Fibroblast of lung (primary cell): ENCODE measurements at regions not wholly inside any gene's neighbourhood (a gene's known extent, or its start where the extent isn't known, plus 50 kb on each side); places are given as distances from the start of the nearest gene placed in this dataset.

ENCODE experiments used
- DNase-seq, 2 donors: peaks; one replicate each; pipeline versions ENCODE4 v3.0.0 to v3.0.0-alpha.2; 2010; ENCODE audit warnings: low read depth in 2 of 2
- H2AFZ ChIP-seq: 2 replicates; pipeline ENCODE4 v1.5.1; 2012; ENCODE audit warnings: low read length, control low read depth, inconsistent platforms
- H3K27ac ChIP-seq: 2 replicates; pipeline ENCODE4 v1.5.1; 2011; ENCODE audit warnings: low read length, control low read depth; ENCODE audit not compliant: insufficient read depth
- H3K27me3 ChIP-seq: 2 replicates; pipeline ENCODE4 v1.5.1; 2011; ENCODE audit warnings: mild to moderate bottlenecking, low read length; ENCODE audit not compliant: control insufficient read depth, insufficient read depth
- H3K36me3 ChIP-seq: 2 replicates; pipeline ENCODE4 v1.5.1; 2011; ENCODE audit warnings: low read length; ENCODE audit not compliant: control insufficient read depth, insufficient read depth
- H3K4me1 ChIP-seq: 2 replicates; pipeline ENCODE4 v1.5.1; 2011; ENCODE audit warnings: low read length; ENCODE audit not compliant: control insufficient read depth, insufficient read depth; ENCODE audit errors: extremely low read depth
- H3K4me2 ChIP-seq: 2 replicates; pipeline ENCODE4 v1.5.1; 2011; ENCODE audit warnings: low read length, control low read depth; ENCODE audit not compliant: insufficient read depth; ENCODE audit errors: extremely low read depth
- H3K4me3 ChIP-seq, 4 experiments: fragments of 200-600 bp in 1 of 4; sonication (generic) in 1 of 4; replicated peaks in 1 of 4; 2 replicates each; pipeline ENCODE4 v1.5.1; 2011 to 2016; ENCODE audit warnings: low read length in 4 of 4, low read depth in 3 of 4, mild to moderate bottlenecking in 3 of 4, control low read depth in 2 of 4, inconsistent platforms in 1 of 4, mixed read lengths in 1 of 4; ENCODE audit not compliant: insufficient read depth in 1 of 4; ENCODE audit errors: control extremely low read depth in 1 of 4
- H3K79me2 ChIP-seq: 2 replicates; pipeline ENCODE4 v1.5.1; 2012; ENCODE audit warnings: mild to moderate bottlenecking, low read length, inconsistent platforms; ENCODE audit not compliant: control insufficient read depth, insufficient read depth
- H3K9ac ChIP-seq: 2 replicates; pipeline ENCODE4 v1.5.1; 2011; ENCODE audit warnings: mild to moderate bottlenecking, low read length, control low read depth; ENCODE audit not compliant: insufficient read depth
- H3K9me3 ChIP-seq: 2 replicates; pipeline ENCODE4 v1.5.1; 2012; ENCODE audit warnings: low read depth, low read length; ENCODE audit not compliant: control insufficient read depth, insufficient read depth
- H4K20me1 ChIP-seq: 2 replicates; pipeline ENCODE4 v1.5.1; 2011; ENCODE audit warnings: low read length; ENCODE audit not compliant: control insufficient read depth, insufficient read depth; ENCODE audit errors: extremely low read depth
- EZH2 ChIP-seq: IDR thresholded peaks from 2 replicates; pipeline ENCODE4 v1.5.1; 2012; ENCODE audit warnings: low read length, control low read depth, mild to moderate bottlenecking; ENCODE audit errors: missing control alignments
- TF ChIP-seq, protein P1 (sequence below), 2 donors: IDR thresholded peaks in 1 of 2; conservative IDR thresholded peaks in 1 of 2; 1 replicate in 1 of 2; 2 replicates in 1 of 2; pipeline ENCODE4 v1.5.1; 2011 to 2012; ENCODE audit warnings: low read length in 2 of 2, control low read depth in 1 of 2, inconsistent platforms in 1 of 2, low read depth in 1 of 2, mild to moderate bottlenecking in 1 of 2

DNA sequence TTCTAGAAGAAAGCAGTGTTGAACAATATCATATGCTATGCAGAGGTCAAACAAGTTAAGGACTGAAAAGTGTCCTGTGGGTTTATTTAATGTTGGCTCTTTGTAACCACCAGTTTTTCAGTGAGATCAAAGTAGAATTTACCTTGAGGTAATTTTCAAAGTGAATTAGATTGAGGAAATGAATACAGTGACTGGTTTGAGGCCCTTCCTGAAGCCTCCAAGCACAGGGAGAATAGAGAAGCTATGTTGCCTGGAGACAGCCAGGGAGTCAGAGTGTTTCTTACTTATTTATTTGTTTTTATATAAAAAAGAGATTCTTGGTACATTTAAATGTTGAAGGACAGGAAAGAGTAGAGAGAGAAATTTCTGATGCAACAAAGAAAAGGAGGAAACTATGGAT lies 954.3 kb upstream of the SPRY2 start:
- Histone ChIP-seq H3K4me3 (no peak overlapping the region), H3K9ac (no peak overlapping the region), H3K9me3 (no peaks in the 10 kb centered on the region)

DNA sequence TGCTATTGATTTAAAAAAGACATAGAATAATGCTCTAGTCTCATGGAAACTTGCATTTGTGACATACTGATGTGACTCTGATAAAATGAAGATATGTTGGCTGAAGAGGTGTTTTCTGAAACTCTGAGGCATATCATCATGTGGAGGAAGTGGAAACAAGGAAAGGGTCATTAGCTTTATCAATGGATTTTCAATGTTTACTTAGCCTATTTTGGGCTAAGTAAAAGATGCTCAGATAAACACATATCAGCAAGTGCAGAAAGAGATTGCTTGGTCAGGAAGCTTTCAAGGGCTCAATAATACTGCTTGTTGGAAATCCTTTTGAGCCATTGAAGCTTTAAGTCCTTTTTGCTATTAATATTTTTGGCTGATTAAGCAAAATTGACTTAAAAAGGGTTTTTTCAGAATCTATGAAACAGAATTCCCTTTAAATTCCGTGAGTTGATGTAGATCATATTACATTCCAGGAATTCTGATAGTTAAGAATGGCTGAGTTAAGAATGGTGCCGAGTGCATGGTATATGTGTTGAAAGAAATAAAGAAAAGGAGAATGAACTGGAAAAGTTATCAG lies 952.8 kb upstream of the SPRY2 start:
- H4K20me1 ChIP-seq, result no peaks in the 10 kb centered on the region
- TF ChIP-seq, protein P1, sequence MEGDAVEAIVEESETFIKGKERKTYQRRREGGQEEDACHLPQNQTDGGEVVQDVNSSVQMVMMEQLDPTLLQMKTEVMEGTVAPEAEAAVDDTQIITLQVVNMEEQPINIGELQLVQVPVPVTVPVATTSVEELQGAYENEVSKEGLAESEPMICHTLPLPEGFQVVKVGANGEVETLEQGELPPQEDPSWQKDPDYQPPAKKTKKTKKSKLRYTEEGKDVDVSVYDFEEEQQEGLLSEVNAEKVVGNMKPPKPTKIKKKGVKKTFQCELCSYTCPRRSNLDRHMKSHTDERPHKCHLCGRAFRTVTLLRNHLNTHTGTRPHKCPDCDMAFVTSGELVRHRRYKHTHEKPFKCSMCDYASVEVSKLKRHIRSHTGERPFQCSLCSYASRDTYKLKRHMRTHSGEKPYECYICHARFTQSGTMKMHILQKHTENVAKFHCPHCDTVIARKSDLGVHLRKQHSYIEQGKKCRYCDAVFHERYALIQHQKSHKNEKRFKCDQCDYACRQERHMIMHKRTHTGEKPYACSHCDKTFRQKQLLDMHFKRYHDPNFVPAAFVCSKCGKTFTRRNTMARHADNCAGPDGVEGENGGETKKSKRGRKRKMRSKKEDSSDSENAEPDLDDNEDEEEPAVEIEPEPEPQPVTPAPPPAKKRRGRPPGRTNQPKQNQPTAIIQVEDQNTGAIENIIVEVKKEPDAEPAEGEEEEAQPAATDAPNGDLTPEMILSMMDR (conservative IDR thresholded peaks at IDR 0.05 in 1 of 2, IDR thresholded peaks at IDR 0.05 in 1 of 2; ENCODE audit: low read depth in 1 of 2, low read length in 2 of 2), result no peak
- TF ChIP-seq EZH2, result no peak
- no peak overlapping the region for H3K27ac ChIP-seq
- no peaks in the 10 kb centered on the region for H3K4me1 ChIP-seq
- no peak overlapping the region for H2AFZ ChIP-seq
- H3K79me2 ChIP-seq, result no peaks in the 10 kb centered on the region
- H3K27me3 ChIP-seq, result no peaks in the 10 kb centered on the region
- H3K36me3 ChIP-seq, result no peaks in the 10 kb centered on the region
- H3K4me2 ChIP-seq, result no peak overlapping the region
- no peak overlapping the region for H3K9ac ChIP-seq
- no peak for DNase-seq
- no peak overlapping the region for H3K4me3 ChIP-seq
- H3K9me3 ChIP-seq, result no peaks in the 10 kb centered on the region

More for the DNA sequence above, 954.3 kb upstream of the SPRY2 start:
- H3K27ac ChIP-seq, result no peak overlapping the region
- H3K79me2 ChIP-seq, result no peaks in the 10 kb centered on the region
- no peak overlapping the region for H3K4me2 ChIP-seq
- no peaks in the 10 kb centered on the region for H3K36me3 ChIP-seq
- no peak overlapping the region for H2AFZ ChIP-seq
- no peaks in the 10 kb centered on the region for H4K20me1 ChIP-seq
- no peaks in the 10 kb centered on the region for H3K4me1 ChIP-seq
- no peaks in the 10 kb centered on the region for H3K27me3 ChIP-seq
- TF ChIP-seq EZH2, result no peak
- TF ChIP-seq, protein P1 (conservative IDR thresholded peaks at IDR 0.05 in 1 of 2, IDR thresholded peaks at IDR 0.05 in 1 of 2; ENCODE audit: low read depth in 1 of 2, low read length in 2 of 2), result no peak
- DNase-seq, result no peak

DNA sequence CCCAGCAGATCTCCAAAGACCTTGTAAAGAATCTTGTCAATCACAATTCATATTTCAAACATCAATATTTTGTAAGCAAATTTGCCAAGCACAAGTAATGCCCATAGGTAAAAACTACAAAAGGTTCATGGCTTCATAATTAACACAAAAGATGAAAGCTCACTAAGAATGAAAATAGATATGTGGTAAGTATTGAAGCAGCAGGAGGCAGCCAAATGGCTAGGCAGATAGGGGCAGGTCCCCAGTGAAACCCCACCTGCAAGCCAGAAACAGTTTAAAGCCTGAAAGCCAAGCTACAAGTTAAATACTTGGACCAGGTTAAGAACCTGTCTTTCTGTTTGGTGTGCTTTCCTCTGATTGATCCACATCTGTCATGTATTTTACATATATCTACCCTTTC lies 942.6 kb upstream of the SPRY2 start:
- no peak for TF ChIP-seq EZH2
- TF ChIP-seq, protein P1 (conservative IDR thresholded peaks at IDR 0.05 in 1 of 2, IDR thresholded peaks at IDR 0.05 in 1 of 2; ENCODE audit: low read depth in 1 of 2, low read length in 2 of 2), result no peak
- H3K27ac ChIP-seq, result no peak overlapping the region
- H4K20me1 ChIP-seq, result no peaks in the 10 kb centered on the region
- H3K4me3 ChIP-seq, result no peak overlapping the region
- no peaks in the 10 kb centered on the region for H3K36me3 ChIP-seq
- H3K4me2 ChIP-seq, result no peak overlapping the region
- H3K27me3 ChIP-seq, result no peaks in the 10 kb centered on the region
- no peak for DNase-seq
- H3K9ac ChIP-seq, result no peak overlapping the region
- H3K4me1 ChIP-seq, result no peaks in the 10 kb centered on the region
- H3K79me2 ChIP-seq, result no peaks in the 10 kb centered on the region
- no peaks in the 10 kb centered on the region for H3K9me3 ChIP-seq
- H2AFZ ChIP-seq, result no peak overlapping the region
